ENCODE measurements at regions not wholly inside any gene's neighbourhood (a gene's known extent, or its start where the extent isn't known, plus 50 kb on each side); places are given as distances from the start of the nearest gene placed in this dataset.

DNA sequence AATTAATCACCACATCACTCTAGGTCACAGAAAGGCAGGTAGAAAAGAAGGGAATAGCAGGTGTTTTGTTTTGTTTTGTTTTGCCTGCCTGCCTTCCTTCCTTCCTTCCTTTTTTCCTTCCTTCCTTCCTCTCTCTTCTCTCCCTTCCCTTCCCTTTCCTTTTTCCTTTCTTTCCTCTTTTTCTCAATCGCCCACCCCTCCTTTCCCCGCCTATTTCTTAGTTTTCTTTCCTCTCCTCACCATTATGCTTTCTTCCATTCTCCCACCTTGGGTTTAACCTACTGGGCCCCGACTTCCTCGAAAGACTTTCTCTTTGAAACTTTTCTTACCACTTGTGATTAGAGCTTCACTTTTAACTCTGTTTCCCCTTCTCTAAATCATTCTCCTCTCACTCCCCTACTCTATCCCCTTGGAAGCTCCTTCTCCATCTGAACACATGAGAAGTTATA lies 231.3 kb upstream of the CD180 start:
- no peak for DNase-seq
- no peaks in the 10 kb centered on the region for H3K9me3 ChIP-seq (ENCODE audit: insufficient read depth, low read depth)
- no peak overlapping the region for H2AFZ ChIP-seq
- H3K27me3 ChIP-seq (ENCODE audit: insufficient read depth, low read depth) = no peaks in the 10 kb centered on the region
- H3K36me3 ChIP-seq (ENCODE audit: low read depth) = no peaks in the 10 kb centered on the region
- H3K9me2 ChIP-seq (ENCODE audit: insufficient read depth) = no peaks in the 10 kb centered on the region
- H3K79me2 ChIP-seq (ENCODE audit: low read depth) = no peaks in the 10 kb centered on the region
- H3F3A ChIP-seq (ENCODE audit: insufficient read depth, low read depth) = no peaks in the 10 kb centered on the region
- no peak overlapping the region for H3K27ac ChIP-seq
- ChIA-PET POLR2A (ENCODE audit: unreplicated experiment) (no interaction called here), CTCF (no interaction called here)
- no peak overlapping the region for H3K4me3 ChIP-seq
- BruUV-seq (replicated peaks) = no TSS peak
- TF ChIP-seq, protein P1, sequence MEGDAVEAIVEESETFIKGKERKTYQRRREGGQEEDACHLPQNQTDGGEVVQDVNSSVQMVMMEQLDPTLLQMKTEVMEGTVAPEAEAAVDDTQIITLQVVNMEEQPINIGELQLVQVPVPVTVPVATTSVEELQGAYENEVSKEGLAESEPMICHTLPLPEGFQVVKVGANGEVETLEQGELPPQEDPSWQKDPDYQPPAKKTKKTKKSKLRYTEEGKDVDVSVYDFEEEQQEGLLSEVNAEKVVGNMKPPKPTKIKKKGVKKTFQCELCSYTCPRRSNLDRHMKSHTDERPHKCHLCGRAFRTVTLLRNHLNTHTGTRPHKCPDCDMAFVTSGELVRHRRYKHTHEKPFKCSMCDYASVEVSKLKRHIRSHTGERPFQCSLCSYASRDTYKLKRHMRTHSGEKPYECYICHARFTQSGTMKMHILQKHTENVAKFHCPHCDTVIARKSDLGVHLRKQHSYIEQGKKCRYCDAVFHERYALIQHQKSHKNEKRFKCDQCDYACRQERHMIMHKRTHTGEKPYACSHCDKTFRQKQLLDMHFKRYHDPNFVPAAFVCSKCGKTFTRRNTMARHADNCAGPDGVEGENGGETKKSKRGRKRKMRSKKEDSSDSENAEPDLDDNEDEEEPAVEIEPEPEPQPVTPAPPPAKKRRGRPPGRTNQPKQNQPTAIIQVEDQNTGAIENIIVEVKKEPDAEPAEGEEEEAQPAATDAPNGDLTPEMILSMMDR (conservative IDR thresholded peaks at IDR 0.05) = no peak
- no peak for TF ChIP-seq EZH2 (IDR thresholded peaks at IDR 0.05; ENCODE audit: low read depth)
- no peaks in the 10 kb centered on the region for H3K4me1 ChIP-seq (replicated peaks; ENCODE audit: insufficient read depth)
- no peaks in the 10 kb centered on the region for H4K20me1 ChIP-seq (ENCODE audit: insufficient read depth)
- intact Hi-C loops (cut with micrococcal nuclease; ENCODE audit: unreplicated experiment) = no loop called here
- no peak overlapping the region for H3K4me2 ChIP-seq

DNA sequence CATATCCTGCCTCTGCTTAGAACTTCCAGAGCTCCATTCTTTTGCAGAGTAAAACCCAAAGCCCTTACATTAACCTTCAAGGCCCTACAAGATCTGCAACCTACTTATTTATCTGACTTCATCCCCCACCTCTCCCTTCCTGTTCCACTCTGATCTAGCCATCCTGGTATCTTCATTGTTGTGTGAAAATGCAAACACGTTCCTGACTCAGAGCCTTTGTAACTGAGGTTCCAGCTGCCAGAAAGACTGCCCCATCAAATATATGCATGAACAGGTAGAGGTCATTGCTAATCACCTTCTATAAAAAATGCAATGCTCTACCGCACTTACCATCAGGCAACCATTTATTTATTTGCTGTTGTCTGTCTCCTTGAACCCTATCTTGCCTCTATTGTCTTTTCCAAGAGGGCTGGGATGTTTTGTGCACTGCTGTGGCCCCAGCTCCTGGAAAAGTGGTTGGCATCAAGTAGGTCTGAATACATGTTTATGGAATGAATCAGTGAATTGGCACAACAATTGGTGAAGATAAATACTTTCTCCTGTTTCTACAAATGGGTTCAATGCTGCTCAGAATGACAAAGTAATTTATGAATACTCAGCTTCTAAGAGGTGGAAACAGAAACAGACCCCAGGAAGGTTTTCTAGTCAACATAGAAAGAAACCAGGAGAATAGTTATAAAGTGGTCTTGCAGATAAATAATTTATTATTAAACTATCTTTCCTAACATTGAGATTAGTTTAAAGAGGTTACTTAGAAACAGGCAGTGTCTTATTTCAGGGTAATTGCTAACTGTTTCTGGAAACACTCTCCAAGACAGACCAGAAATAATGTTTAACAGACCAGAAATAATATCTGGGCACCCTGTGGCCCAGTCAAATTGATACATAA lies 230.6 kb upstream of the CD180 start:
- no TSS peak for BruUV-seq (replicated peaks)
- no peaks in the 10 kb centered on the region for H3K4me1 ChIP-seq (replicated peaks; ENCODE audit: insufficient read depth)
- H3K4me2 ChIP-seq = no peak overlapping the region
- POLR2A ChIA-PET (ENCODE audit: unreplicated experiment) = no interaction called here
- H3F3A ChIP-seq (ENCODE audit: insufficient read depth, low read depth) = no peaks in the 10 kb centered on the region
- no peaks in the 10 kb centered on the region for H4K20me1 ChIP-seq (ENCODE audit: insufficient read depth)
- no peak overlapping the region for H3K4me3 ChIP-seq
- CTCF ChIA-PET = no interaction called here
- H3K9me3 ChIP-seq (ENCODE audit: insufficient read depth, low read depth) = no peaks in the 10 kb centered on the region
- no peak overlapping the region for H3K27ac ChIP-seq
- TF ChIP-seq, protein P1 (conservative IDR thresholded peaks at IDR 0.05) = no peak
- TF ChIP-seq EZH2 (IDR thresholded peaks at IDR 0.05; ENCODE audit: low read depth) = no peak
- H3K9me2 ChIP-seq (ENCODE audit: insufficient read depth) = no peaks in the 10 kb centered on the region
- intact Hi-C loops (cut with micrococcal nuclease; ENCODE audit: unreplicated experiment) = no loop called here
- no peaks in the 10 kb centered on the region for H3K79me2 ChIP-seq (ENCODE audit: low read depth)
- no peak overlapping the region for H2AFZ ChIP-seq
- H3K27me3 ChIP-seq (ENCODE audit: insufficient read depth, low read depth) = no peaks in the 10 kb centered on the region
- H3K36me3 ChIP-seq (ENCODE audit: low read depth) = no peaks in the 10 kb centered on the region
- DNase-seq = no peak

DNA sequence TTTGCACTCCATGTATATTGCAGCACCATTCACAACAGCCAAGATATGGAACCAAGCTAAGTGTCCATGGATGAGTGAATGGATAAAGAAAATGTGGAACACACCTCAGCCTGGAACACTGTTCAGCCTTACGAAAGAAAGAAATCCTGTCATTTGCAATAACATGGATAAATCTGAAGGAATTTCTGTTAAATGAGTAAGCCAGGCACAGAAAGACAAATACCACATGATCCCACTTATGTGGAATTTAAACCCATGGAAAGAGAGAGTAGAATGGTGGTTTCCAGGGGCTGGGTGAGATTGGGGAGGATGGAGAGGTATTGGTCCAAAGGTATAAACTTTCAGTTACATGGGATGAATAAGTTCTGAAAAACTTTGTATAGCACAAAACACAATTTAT lies 228.9 kb upstream of the CD180 start:
- Histone ChIP-seq H3K27me3 (ENCODE audit: insufficient read depth, low read depth) (no peaks in the 10 kb centered on the region), H3K79me2 (ENCODE audit: low read depth) (no peaks in the 10 kb centered on the region), H3K9me2 (ENCODE audit: insufficient read depth) (no peaks in the 10 kb centered on the region), H2AFZ (no peak overlapping the region), H3K4me2 (no peak overlapping the region), H3K36me3 (ENCODE audit: low read depth) (no peaks in the 10 kb centered on the region), H3F3A (ENCODE audit: insufficient read depth, low read depth) (no peaks in the 10 kb centered on the region), H4K20me1 (ENCODE audit: insufficient read depth) (no peaks in the 10 kb centered on the region), H3K4me1 (replicated peaks; ENCODE audit: insufficient read depth) (no peaks in the 10 kb centered on the region), H3K4me3 (no peak overlapping the region), H3K27ac (no peak overlapping the region), H3K9me3 (ENCODE audit: insufficient read depth, low read depth) (no peaks in the 10 kb centered on the region)
- intact Hi-C loops (cut with micrococcal nuclease; ENCODE audit: unreplicated experiment) = no loop called here
- TF ChIP-seq, protein P1 (conservative IDR thresholded peaks at IDR 0.05) = no peak
- no peak for TF ChIP-seq EZH2 (IDR thresholded peaks at IDR 0.05; ENCODE audit: low read depth)
- no peak for DNase-seq
- ChIA-PET CTCF (interaction anchor here (0.6 kb wide), 1 partner anchor 752 kb away, joined by 7 read pairs; no protein-coding TSS in a partner anchor), POLR2A (ENCODE audit: unreplicated experiment) (no interaction called here)
- BruUV-seq (replicated peaks) = no TSS peak
